ENCODE measurements at regions not wholly inside any gene's neighbourhood (a gene's known extent, or its start where the extent isn't known, plus 50 kb on each side); places are given as distances from the start of the nearest gene placed in this dataset.

GRCh38 chr16:47967374-47967773 lies 188.4 kb downstream of the ABCC12 start:
- DNase-seq, result no peak

GRCh38 chr16:47966325-47966724 lies 189.5 kb downstream of the ABCC12 start:
- no peak for DNase-seq

GRCh38 chr16:47965439-47965838 lies 190.4 kb downstream of the ABCC12 start:
- DNase-seq, result no peak

GRCh38 chr16:47958726-47959125 lies 197.1 kb downstream of the ABCC12 start:
- no peak for DNase-seq

- DNase-seq, result no peak
These were observed 198.9 kb downstream of the ABCC12 start for GRCh38 chr16:47956916-47957315.

- DNase-seq, result no peak
These were observed 206.1 kb downstream of the ABCC12 start for GRCh38 chr16:47949714-47950113.

GRCh38 chr16:47949276-47949675 lies 206.5 kb downstream of the ABCC12 start:
- DNase-seq, result no peak

GRCh38 chr16:47947723-47948122 lies 208.1 kb downstream of the ABCC12 start:
- DNase-seq, result no peak

- no peak for DNase-seq
These were observed 209.7 kb downstream of the ABCC12 start for GRCh38 chr16:47946092-47946491.

- DNase-seq, result no peak
These were observed 211.2 kb downstream of the ABCC12 start for GRCh38 chr16:47944589-47944988.

- no peak for DNase-seq
These were observed 212.6 kb downstream of the ABCC12 start for GRCh38 chr16:47943235-47943634.

GRCh38 chr16:47940466-47940865 lies 215.3 kb downstream of the ABCC12 start:
- DNase-seq, result no peak

GRCh38 chr16:47939680-47940079 lies 216.1 kb downstream of the ABCC12 start:
- DNase-seq, result no peak

GRCh38 chr16:47938272-47938671 lies 217.5 kb downstream of the ABCC12 start:
- DNase-seq, result no peak

- DNase-seq, result no peak
These were observed 227.8 kb downstream of the ABCC12 start for GRCh38 chr16:47928008-47928407.

- DNase-seq, result no peak
These were observed 228.5 kb downstream of the ABCC12 start for GRCh38 chr16:47927330-47927729.

- no peak for DNase-seq
These were observed 229.9 kb downstream of the ABCC12 start for GRCh38 chr16:47925811-47926460.

GRCh38 chr16:47924950-47925349 lies 230.8 kb downstream of the ABCC12 start:
- no peak for DNase-seq

GRCh38 chr16:47921535-47921934 lies 234.3 kb downstream of the ABCC12 start:
- no peak for DNase-seq

- no peak for DNase-seq
These were observed 235.1 kb downstream of the ABCC12 start for GRCh38 chr16:47920709-47921108.

GRCh38 chr16:47917118-47917517 lies 238.7 kb downstream of the ABCC12 start:
- DNase-seq, result no peak

GRCh38 chr16:47916266-47916665 lies 239.5 kb downstream of the ABCC12 start:
- DNase-seq, result no peak

- DNase-seq, result no peak
These were observed 248.7 kb downstream of the ABCC12 start for GRCh38 chr16:47907109-47907508.

GRCh38 chr16:47905771-47906170 lies 250.0 kb downstream of the ABCC12 start:
- no peak for DNase-seq

GRCh38 chr16:47904691-47905090 lies 251.1 kb downstream of the ABCC12 start:
- no peak for DNase-seq

Data from stimulated activated CD4-positive, alpha-beta T cell treated with anti-CD3 and anti-CD28 coated beads, Interleukin-4, amount 100 ng/mL, for 1 hour (primary cell).